HFFc6 (cell line): ENCODE measurements at regions not wholly inside any gene's neighbourhood (a gene's known extent, or its start where the extent isn't known, plus 50 kb on each side); places are given as distances from the start of the nearest gene placed in this dataset.

Experiments used
- DNase-seq: peaks from one replicate; pipeline ENCODE4 v3.0.0-alpha.2; 2018
- H3K27ac Mint-ChIP-seq: 2 replicates; pipeline ENCODE4 v1.8.0; 2020; ENCODE audit warnings: mild to moderate bottlenecking, mixed read lengths
- H3K27me3 Mint-ChIP-seq: 2 replicates; pipeline ENCODE4 v1.8.0; 2021; ENCODE audit warnings: mild to moderate bottlenecking, moderate library complexity, mixed read lengths; ENCODE audit not compliant: insufficient read depth
- H3K36me3 Mint-ChIP-seq: 2 replicates; pipeline ENCODE4 v1.8.0; 2021; ENCODE audit warnings: low read depth, mixed read lengths
- H3K4me1 Mint-ChIP-seq: 2 replicates; pipeline ENCODE4 v1.8.0; 2020; ENCODE audit warnings: low read depth, mixed read lengths
- H3K4me3 Mint-ChIP-seq: 2 replicates; pipeline ENCODE4 v1.8.0; 2020; ENCODE audit warnings: mild to moderate bottlenecking, moderate library complexity, mixed read lengths
- H3K9me3 Mint-ChIP-seq: 2 replicates; pipeline ENCODE4 v1.8.0; 2020; ENCODE audit warnings: mild to moderate bottlenecking, mixed read lengths
- TF ChIP-seq, protein P1 (sequence below): fragments of 200-600 bp; sonication (generic); IDR thresholded peaks from 2 replicates; pipeline ENCODE4 v1.5.0; 2021; ENCODE audit warnings: antibody characterized with exemption, mild to moderate bottlenecking

DNA sequence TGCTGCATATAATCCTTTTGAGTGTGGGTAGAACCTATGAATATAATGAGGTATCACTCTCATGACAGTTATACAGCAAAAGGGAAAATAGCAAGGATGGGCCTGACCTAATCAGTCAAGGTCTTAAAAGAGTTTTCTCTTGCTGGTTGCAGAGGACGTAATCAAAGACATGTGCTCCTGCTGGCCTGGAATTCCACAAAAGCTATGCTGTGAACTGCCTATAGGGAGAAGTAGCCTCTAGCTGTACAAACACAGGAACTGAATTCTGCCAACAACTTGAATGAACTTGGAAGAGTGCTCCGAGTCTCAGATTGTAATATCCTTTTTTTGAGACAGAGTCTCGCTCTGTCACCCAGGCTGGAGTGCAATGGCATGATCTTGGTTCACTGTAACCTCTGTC, 195.6 kb downstream of the PLK2 start:
- no peaks in the 10 kb centered on the region for H3K9me3 Mint-ChIP-seq
- H3K4me3 Mint-ChIP-seq = no peak overlapping the region
- peaks cover 49% of the 10 kb centered on the region for H3K4me1 Mint-ChIP-seq
- no peak overlapping the region for H3K27ac Mint-ChIP-seq
- DNase-seq = no peak
- H3K36me3 Mint-ChIP-seq = no peaks in the 10 kb centered on the region
- TF ChIP-seq, protein P1, sequence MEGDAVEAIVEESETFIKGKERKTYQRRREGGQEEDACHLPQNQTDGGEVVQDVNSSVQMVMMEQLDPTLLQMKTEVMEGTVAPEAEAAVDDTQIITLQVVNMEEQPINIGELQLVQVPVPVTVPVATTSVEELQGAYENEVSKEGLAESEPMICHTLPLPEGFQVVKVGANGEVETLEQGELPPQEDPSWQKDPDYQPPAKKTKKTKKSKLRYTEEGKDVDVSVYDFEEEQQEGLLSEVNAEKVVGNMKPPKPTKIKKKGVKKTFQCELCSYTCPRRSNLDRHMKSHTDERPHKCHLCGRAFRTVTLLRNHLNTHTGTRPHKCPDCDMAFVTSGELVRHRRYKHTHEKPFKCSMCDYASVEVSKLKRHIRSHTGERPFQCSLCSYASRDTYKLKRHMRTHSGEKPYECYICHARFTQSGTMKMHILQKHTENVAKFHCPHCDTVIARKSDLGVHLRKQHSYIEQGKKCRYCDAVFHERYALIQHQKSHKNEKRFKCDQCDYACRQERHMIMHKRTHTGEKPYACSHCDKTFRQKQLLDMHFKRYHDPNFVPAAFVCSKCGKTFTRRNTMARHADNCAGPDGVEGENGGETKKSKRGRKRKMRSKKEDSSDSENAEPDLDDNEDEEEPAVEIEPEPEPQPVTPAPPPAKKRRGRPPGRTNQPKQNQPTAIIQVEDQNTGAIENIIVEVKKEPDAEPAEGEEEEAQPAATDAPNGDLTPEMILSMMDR = no peak
- peaks cover 5% of the 10 kb centered on the region for H3K27me3 Mint-ChIP-seq

DNA sequence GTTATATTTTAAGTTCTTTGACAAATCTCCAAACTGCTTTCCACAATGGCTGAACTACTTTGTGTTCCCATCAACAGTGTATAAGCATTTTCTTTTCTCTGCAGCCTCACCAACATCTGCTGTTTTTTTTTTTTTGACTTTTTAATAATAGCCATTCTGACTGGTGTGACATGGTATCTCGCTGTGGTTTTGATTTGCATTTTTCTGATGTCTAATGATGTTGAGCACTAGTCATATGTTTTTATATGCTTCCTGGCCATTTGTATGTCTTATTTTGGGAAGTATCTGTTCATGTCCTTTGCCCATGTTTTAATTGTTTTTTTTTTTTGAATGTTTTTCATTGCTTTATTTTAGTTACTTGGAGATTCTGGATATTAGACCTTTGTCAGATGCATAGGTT, 196.6 kb downstream of the PLK2 start:
- TF ChIP-seq, protein P1 = no peak
- H3K4me1 Mint-ChIP-seq = peaks cover 59% of the 10 kb centered on the region
- peak; percentile 6 for DNase-seq
- H3K27ac Mint-ChIP-seq = no peak overlapping the region
- no peaks in the 10 kb centered on the region for H3K36me3 Mint-ChIP-seq
- peaks cover 5% of the 10 kb centered on the region for H3K27me3 Mint-ChIP-seq
- no peak overlapping the region for H3K4me3 Mint-ChIP-seq
- no peaks in the 10 kb centered on the region for H3K9me3 Mint-ChIP-seq

DNA sequence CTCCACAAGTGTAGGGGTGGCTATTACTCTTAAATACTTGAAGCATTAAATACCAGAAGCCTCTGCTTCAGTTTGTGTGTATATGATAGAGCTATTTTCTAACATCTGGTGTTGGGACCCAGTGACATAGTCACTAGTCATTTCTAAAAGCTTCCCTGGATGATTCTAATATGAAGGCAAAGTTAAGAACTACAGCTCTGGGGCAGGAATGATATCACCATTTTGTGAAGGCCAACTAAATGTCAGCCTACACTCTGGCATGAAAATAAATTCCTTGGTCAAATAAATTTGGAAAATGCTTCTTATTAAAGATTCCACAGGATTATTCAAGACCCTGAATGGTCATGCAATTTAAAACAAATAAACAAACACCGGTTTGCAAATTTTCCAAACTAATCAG, 197.7 kb downstream of the PLK2 start:
- no peak overlapping the region for H3K4me3 Mint-ChIP-seq
- peak; percentile 20 for DNase-seq
- peak overlapping the region; percentile 42 for H3K27ac Mint-ChIP-seq
- TF ChIP-seq, protein P1 = no peak
- H3K36me3 Mint-ChIP-seq = no peaks in the 10 kb centered on the region
- H3K9me3 Mint-ChIP-seq = no peaks in the 10 kb centered on the region
- peaks cover 65% of the 10 kb centered on the region for H3K4me1 Mint-ChIP-seq
- H3K27me3 Mint-ChIP-seq = peaks cover 5% of the 10 kb centered on the region

DNA sequence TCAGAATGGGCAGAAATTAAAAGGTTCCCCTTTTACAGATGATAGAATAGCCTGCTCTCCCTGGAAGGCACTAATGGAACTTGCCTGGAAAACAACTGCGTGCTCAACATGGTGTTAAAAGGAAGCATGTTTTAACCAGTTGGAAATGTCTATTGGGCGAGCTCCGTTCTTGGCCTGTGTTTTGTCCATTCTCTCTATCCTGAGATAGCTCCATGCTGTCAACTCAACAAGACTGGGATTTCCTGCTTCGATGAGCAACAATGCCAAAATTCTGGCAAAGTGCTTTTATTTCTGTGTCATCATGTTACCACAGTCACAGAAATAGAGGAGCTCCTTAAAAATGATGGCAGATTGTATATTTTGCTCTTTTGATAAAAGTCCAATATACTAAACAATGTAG, 198.3 kb downstream of the PLK2 start:
- H3K4me1 Mint-ChIP-seq = peaks cover 64% of the 10 kb centered on the region
- TF ChIP-seq, protein P1 = no peak
- no peaks in the 10 kb centered on the region for H3K9me3 Mint-ChIP-seq
- peak overlapping the region; percentile 70 for H3K4me3 Mint-ChIP-seq
- DNase-seq = peak; percentile 61
- H3K27ac Mint-ChIP-seq = peak overlapping the region; percentile 89
- peaks cover 5% of the 10 kb centered on the region for H3K27me3 Mint-ChIP-seq
- H3K36me3 Mint-ChIP-seq = no peaks in the 10 kb centered on the region

DNA sequence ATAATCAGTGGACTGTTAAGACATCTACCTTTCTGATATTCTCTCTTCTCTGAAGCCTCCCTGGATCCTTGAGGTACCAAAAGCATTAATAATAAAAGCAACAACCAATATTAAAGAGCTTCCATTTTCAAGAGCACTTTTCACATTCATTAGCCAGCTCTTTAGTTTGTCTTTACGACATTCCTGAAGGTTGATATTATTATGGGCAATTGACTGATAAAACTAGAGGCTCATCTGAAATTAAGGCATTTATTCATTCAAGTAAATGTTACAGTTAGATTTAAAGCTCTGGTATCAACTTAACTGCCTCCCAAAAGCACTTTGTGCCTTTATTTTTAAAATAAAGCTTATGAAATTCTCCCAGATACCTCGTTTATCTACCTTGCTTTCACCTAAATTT, 199.6 kb downstream of the PLK2 start:
- no peaks in the 10 kb centered on the region for H3K9me3 Mint-ChIP-seq
- H3K4me3 Mint-ChIP-seq = peak overlapping the region; percentile 83
- peak overlapping the region; percentile 94 for H3K27ac Mint-ChIP-seq
- H3K27me3 Mint-ChIP-seq = peaks cover 5% of the 10 kb centered on the region
- H3K4me1 Mint-ChIP-seq = peaks cover 68% of the 10 kb centered on the region
- no peak for DNase-seq
- TF ChIP-seq, protein P1 = no peak
- H3K36me3 Mint-ChIP-seq = no peaks in the 10 kb centered on the region

DNA sequence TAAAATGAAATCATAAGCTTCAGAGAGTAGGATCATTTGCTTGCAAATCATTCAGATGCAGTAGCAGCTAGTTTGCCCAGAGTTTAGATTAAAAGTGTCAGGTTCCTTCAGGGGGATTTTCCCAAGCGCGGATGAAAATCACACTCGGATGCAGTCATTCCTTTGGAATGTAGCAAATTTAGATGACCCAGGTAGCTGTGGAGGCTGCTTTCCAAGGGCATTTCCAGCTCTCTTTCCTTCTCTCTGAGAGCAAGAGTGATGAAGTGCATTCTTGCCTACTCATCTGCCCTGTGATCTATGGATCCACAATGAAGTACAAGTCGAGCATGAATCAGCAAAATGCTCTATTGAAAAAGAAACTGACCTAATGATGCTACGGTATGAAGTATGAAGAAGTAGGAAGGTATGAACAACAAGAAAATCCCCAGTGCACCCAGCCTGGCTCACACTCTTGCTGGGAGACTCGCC, 200.2 kb downstream of the PLK2 start:
- Mint-ChIP-seq H3K9me3 (no peaks in the 10 kb centered on the region), H3K4me3 (peak overlapping the region; percentile 83), H3K4me1 (peaks cover 69% of the 10 kb centered on the region), H3K36me3 (no peaks in the 10 kb centered on the region), H3K27me3 (peaks cover 5% of the 10 kb centered on the region), H3K27ac (peak overlapping the region; percentile 94)
- TF ChIP-seq, protein P1 = no peak
- peak; percentile 91 for DNase-seq
